ENCODE measurements at regions not wholly inside any gene's neighbourhood (a gene's known extent, or its start where the extent isn't known, plus 50 kb on each side); places are given as distances from the start of the nearest gene placed in this dataset.

DNA sequence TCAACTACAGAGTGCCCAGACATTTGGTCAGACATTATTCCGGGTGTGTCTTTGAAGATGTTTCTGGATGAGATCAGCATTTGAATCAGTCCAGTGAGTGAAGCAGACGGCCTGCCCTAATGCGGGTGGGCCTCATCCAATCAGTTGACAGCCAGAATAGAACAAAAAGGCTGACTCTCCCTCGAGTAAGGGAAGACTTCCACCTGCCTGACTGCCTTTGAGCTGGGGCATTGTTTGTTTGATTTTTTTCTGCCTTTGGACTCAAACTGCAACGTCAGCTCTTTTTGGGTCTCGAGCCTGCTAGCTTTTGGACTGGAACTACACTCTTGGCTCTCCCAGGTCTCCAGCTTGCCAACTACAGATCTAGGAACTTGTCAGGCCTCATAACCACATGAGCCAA lies 111.7 kb upstream of the AGAP1 start:
- Histone ChIP-seq H4K20me1 (replicated peaks in 1 of 2; ENCODE audit: control insufficient read depth in 1 of 2, insufficient read depth in 2 of 2, low read length in 2 of 2) (no peaks in the 10 kb centered on the region), H3K27ac (ENCODE audit: low read depth, low read length) (no peak overlapping the region), H2BK12ac (ENCODE audit: low read depth, low read length) (no peak overlapping the region), H3K18ac (ENCODE audit: extremely low read depth, low read length) (no peak overlapping the region), H3K27me3 (replicated peaks in 1 of 4; ENCODE audit: control insufficient read depth in 3 of 4, extremely low read depth in 1 of 4, insufficient read depth in 3 of 4, low read length in 3 of 4) (no peaks in the 10 kb centered on the region), H3K79me2 (ENCODE audit: control insufficient read depth in 1 of 2, insufficient read depth in 2 of 2, low read length in 2 of 2) (no peaks in the 10 kb centered on the region), H3K9ac (replicated peaks in 1 of 4; ENCODE audit: extremely low read depth in 1 of 4, low read depth in 3 of 4, low read length in 3 of 4) (no peak overlapping the region), H2BK15ac (ENCODE audit: low read length) (no peak overlapping the region), H3K36me3 (ENCODE audit: control insufficient read depth in 2 of 4, insufficient read depth in 4 of 4, low read length in 3 of 4) (no peaks in the 10 kb centered on the region), H2BK120ac (replicated peaks; ENCODE audit: low read depth, low read length) (no peak overlapping the region), H3K4ac (replicated peaks; ENCODE audit: insufficient read length, low read depth, low read length) (no peak overlapping the region), H3K4me3 (ENCODE audit: extremely low read depth in 1 of 4, insufficient read depth in 2 of 4, low read depth in 3 of 4, low read length in 4 of 4) (no peak overlapping the region), H4K91ac (replicated peaks; ENCODE audit: insufficient read length, low read length) (no peak overlapping the region), H3K23me2 (ENCODE audit: low read depth, low read length) (peaks cover 3% of the 10 kb centered on the region; the same call in 1 of the 2 replicates), H2BK5ac (ENCODE audit: low read depth, low read length) (no peak overlapping the region), H3K14ac (ENCODE audit: insufficient read length) (no peak overlapping the region), H3K23ac (ENCODE audit: insufficient read length) (no peak overlapping the region), H4K5ac (ENCODE audit: insufficient read length, low read depth, low read length) (no peak overlapping the region), H2AFZ (ENCODE audit: low read length) (no peak overlapping the region), H4K8ac (ENCODE audit: extremely low read depth, insufficient read depth, low read length) (no peak overlapping the region), H2BK20ac (ENCODE audit: low read length) (no peak overlapping the region), H3K4me2 (ENCODE audit: insufficient read depth in 1 of 2, low read depth in 2 of 2, low read length in 2 of 2) (no peak overlapping the region), H2AK5ac (ENCODE audit: low read depth, low read length) (no peak overlapping the region), H3K56ac (replicated peaks; ENCODE audit: insufficient read length, low read depth, low read length) (no peak overlapping the region), H3K79me1 (ENCODE audit: low read depth, low read length) (no peaks in the 10 kb centered on the region), H3K4me1 (replicated peaks in 1 of 4; ENCODE audit: control insufficient read depth in 3 of 4, insufficient read depth in 4 of 4, low read length in 3 of 4) (peaks cover 0 to 12% (median 6%) of the 10 kb centered on the region in 4 experiments; a peak in 5 of 7 replicates), H3K9me3 (ENCODE audit: insufficient read depth in 2 of 2, low read depth in 1 of 2, low read length in 1 of 2) (no peaks in the 10 kb centered on the region)
- no peak for DNase-seq (ENCODE audit: low read depth in 1 of 2, low spot score in 2 of 2)
- WGBS, 2 experiments (ENCODE audit: extremely low coverage in 1 of 2, insufficient coverage in 1 of 2, insufficient read length in 1 of 2, insufficient replicate concordance in 2 of 2, low coverage in 1 of 2, low lambda C conversion rate in 2 of 2, missing lambda C conversion rate in 1 of 2) = 86% methylated on average over 6 of the region's 6 CpGs; no CpG with 5 or more reads in 1 of the 2 experiments
- TF ChIP-seq GTF2F1 (IDR thresholded peaks at IDR 0.05; ENCODE audit: borderline replicate concordance, low read depth, low read length) (no peak), ZNF274 (IDR thresholded peaks at IDR 0.05; ENCODE audit: borderline replicate concordance, extremely low read depth, low read length) (no peak), MAFK (IDR thresholded peaks at IDR 0.05; ENCODE audit: low read depth, low read length) (peak; percentile 48; the same call in 1 of the 2 replicates), RNF2 (IDR thresholded peaks at IDR 0.05; ENCODE audit: borderline replicate concordance, low read depth, low read length, missing control alignments, poor library complexity, severe bottlenecking) (no peak), POLR2A (IDR thresholded peaks at IDR 0.05; ENCODE audit: control extremely low read depth in 1 of 2, low read depth in 2 of 2, low read length in 2 of 2) (no peak)
- CTCF ChIA-PET (ENCODE audit: partially characterized antibody) = no interaction called here
- POLR2A ChIA-PET (ENCODE audit: partially characterized antibody) = interaction anchor here (1.2 kb wide), 1 partner anchor 12 kb away, joined by 3 read pairs; no protein-coding TSS in a partner anchor
- FAIRE-seq = no peak
